Hypothalamus (tissue), 51 donors: ENCODE measurements at regions not wholly inside any gene's neighbourhood (a gene's known extent, or its start where the extent isn't known, plus 50 kb on each side); places are given as distances from the start of the nearest gene placed in this dataset.
"Not testable (repeated sequence)": the region's sequence is repeated elsewhere in the genome, so short reads cannot be mapped to it uniquely, and the experiment has no call there.

Source experiments
- DNase-seq, 51 donors: peaks; one replicate each; lab custom pipeline; 2025; lab: John Stamatoyannopoulos, UW

DNA sequence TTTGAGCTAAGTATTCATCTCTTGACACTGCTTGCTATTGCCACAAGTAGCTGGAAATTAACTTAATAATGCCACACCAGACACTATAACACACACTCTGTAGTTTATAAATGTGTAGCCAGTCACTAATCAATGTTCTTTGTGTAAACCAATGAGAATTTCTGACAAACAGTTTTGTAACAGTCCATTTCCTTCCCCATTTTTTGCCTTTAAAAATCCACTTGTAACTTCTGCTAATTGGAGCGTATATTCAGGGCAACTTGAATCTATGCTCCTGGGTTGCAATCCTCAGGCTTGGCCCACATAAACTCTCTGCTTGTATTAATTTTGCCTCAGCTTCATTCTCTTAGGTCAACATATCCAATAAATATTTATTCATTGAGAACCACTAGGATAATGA, 125.0 kb upstream of the DHRS4 start:
- no peak for DNase-seq

DNA sequence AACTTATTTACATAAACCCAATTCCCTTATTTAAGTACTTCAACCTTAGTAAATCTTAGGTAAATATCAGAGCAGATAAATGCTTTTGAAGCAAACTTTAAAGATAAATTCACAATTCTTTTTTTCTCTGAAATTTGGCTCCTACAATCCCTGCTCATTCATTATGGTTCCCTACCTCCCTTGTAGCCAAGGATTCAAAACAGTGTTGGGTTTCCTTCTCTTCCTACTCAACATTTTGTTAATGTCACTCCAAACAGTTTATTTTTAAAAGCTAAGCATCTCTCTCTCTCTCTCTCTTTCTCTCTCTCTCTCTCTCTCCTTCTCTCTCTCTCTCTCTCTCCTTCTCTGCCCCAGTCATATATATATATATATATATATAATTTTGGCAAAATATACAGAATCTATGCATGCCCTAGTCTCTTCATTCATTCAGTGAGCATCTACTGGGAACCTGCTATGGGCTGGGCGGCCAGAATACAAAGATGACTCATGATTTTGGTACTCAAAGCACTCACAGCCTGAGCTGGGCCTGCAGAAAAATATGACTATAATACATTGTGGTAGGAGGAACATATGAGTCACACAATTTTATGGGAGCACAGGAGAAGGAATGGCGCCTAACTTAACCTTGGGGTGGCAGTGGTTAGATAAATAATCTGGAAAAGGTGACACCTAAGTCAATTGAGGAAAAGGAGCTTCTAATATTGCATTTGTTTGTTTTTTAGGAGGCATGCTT, 123.7 kb upstream of the DHRS4 start:
- no peak for DNase-seq

DNA sequence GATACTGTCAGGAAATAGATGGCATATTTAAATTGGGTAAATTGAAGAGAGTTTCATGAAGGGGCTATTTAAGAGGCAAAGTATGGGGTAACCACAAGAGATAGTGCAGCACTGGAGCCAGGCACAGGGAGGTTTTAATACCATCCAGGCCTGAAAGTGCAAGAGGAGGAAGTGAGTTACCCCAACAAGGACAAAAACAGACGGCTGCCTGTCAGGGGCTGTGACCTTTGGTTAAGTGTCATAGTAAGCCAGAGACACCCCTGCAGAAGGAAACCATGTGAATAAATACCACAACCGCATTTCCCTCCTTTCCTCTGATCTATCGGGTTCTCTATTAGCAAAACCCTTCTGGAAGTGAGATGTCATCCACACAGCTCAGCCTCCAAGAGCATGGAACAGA, 122.0 kb upstream of the DHRS4 start:
- DNase-seq, result peak in 2 of 51 donors; percentile 5 to 13

DNA sequence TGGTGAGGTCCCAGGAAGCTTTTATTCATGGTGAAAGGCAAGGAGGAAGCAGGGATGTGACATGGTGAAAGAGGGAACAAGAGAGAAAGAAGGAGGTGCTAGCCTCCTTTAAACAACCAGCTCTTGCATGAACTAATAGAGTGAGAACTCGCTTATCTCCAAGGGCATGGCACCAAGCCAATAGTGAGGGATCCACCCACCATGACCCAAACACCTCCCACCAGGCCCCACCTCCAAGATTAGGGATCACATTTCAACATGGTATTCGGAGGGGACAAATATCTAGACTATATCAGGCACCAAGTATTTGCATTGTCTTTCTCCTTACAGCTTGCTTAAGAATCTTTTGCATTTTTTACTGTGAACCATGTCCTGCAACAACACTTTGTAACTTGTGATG, 91.9 kb upstream of the DHRS4 start:
- DNase-seq, result no peak

DNA sequence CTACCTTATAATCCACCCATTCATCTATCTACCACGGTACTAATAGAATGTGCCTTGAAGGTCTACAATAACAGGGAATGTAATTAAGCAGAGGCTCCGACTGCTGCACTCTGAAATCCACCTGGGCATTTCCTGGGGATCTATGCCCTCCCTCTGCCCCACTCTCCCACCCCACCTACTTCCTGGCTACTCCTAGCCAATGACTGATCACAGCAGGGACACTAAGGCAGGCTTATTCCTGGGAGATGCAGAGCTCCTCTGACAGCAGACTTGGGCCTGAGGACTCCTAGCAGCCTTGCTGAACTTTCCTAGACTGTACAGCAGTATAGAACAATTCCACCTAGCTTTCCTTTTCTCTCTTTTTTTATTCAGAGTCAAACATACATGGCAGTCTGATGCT, 91.1 kb upstream of the DHRS4 start:
- DNase-seq, result no peak

DNA sequence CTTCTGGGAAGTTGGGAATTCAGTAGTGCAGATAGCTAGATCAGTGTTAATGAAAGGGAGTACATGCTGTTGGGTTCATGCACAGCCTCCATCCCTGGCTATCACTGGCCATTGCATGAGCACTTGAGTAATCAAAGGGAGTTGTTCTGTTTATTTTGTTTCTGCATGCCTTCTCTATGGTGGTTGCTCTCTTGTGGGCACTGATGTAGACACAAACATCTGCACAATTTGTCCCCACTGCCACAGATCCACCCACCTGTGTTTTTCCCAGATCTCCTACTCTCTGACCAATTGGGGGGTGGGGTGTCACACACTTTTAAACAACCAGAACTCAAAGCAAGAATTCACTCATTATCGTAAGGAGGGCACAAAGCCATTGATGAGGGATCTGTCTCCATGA, 89.7 kb upstream of the DHRS4 start:
- no peak for DNase-seq

DNA sequence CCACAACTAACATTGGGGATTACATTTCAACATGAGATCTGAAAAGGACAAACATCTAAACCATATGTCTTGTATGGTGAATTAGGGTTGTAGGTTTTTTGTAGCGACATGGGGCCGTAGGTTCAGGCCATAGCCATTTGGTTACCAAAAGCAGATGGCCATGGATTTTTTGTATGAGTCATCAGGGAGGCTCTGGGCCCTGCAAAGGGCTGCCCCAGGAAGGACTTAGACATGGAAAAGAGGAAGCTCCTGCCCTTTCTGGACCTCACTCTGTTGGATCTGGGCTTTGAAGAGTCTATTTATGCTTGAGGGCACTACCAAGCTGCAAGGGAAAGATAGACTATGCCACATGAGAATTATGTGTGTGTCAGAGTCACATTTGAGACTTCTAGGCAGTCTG, 89.3 kb upstream of the DHRS4 start:
- DNase-seq, result no peak

DNA sequence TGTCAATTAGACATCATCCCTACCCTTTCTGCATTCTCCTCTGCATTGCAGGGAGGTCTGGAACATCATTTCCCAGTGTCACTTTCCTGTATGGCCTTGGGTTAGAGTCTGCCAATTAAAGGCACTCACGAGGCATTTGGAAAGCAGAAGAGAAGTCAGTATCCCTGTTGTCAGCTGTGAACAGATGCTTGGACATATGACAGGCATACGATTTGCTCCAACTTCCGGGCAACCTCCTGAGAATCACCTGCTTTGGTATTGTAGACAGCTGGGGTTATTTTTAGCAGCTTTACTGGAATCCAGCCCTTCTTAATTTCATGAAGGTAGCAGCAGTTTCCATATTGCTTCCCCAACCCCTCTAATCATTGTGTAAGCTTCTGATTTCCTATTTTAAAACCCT, 88.7 kb upstream of the DHRS4 start:
- DNase-seq, result no peak

DNA sequence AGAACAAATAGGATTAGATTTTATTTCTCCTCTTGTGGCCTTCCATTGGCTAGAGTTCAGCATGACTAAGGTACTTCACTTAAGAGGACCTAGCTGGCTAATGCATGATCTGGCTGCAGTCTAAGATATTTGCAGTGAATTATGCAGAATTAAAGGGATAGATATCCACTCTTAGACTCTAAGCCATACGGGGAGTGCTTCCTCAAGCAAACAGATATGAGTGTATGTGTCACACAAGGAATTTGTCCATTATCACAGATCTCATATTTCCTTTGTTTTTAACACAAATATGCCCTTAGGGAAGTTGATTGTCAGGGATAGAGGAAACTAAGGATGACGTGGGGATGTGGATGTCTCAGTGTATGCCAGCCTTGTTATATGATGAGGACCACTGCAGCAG, 88.1 kb upstream of the DHRS4 start:
- no peak for DNase-seq

DNA sequence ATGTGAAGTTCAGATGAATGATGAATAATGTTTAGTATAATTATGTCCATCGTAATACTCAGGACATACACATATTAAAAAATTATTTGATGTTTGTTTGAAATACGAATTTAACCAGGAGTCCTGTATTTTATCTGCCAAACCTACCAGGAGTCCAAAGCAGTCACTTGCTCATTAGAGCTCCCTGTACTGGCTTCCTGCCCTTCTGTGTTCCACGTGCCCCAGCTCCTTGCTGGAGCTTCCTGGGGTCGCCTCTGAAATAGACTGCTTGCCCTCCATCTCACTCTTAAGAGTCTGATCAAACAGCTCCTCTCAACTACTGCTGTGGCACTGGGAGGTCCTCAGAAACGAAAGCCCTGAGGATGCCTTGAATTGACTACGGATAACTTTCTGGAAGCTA, 87.3 kb upstream of the DHRS4 start:
- no peak for DNase-seq

DNA sequence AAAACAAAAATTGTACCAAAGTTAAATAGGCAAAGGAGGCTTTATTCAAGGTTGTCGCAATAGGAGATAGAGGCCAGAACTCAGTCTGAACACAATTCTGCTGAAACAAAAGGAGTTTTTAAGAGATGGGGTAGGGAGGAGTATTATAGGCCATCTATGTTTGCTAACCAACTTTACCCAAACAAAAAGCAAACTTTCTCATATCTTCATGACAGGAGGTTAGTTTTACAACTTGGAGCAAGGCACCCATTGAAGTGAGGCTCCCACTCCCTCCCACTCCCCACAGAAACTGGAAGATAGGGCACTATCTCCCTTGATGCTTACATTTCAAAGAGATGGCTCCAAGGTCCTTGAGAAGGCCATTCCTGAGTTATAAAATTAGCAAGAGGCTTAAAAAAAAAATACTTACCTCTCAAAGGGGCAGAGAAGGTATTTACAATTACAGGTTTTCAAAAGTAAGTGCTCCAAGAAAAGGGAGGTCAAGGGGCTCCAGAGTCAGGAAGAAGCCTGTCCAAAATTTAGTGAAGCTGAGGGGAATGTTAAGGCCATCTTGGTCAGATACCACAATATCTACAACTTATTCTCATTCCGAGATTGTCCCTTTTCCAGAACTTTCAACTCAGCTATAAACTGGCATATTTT, 84.4 kb upstream of the DHRS4 start:
- DNase-seq, result no peak

DNA sequence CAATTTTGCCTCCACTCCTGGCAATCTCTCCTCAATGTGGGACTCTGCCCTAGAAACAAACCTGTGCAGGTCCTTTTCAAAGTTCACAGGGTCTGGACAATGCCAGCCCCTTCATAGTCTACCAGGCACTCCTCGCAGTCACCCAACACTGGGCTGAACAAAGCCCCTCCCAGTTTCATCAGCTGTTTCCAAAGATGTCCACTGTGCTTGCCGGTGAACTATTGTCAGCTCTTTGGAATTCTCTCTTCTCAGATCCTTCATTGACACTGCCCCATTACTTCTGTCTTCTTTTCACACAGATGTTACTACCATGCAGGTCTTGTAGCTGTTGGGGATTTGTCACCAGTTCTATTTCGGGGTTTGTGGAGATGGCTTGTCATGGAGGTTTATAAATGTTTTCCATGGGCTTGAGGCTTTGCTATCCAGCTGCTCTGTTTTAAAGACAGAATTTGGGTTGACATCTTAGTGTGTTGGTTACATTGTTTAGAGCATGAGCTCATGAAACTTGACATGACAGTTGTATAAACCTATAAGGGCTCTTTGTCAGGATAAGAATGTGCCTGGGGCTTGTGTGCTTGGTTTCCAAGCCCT, 77.3 kb upstream of the DHRS4 start:
- no peak for DNase-seq

DNA sequence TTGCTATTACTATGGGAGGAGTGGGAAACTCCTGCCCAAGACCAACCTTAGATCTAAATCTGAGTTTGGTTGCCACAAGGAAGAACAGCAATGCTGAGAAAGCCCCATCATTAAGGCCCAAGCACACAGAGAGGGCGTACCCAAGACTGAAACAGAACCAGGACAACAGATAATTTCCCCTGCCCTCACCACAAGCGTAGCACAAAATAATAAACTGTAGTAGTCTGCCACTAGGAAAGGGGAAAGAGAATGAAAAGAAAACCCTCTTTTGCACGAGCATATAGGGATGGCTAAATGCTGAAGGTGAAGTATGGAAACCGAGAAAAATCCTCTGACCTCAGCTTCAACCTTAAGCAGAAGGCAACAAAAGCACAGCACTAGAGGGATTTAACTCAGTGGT, 76.5 kb upstream of the DHRS4 start:
- no peak for DNase-seq

DNA sequence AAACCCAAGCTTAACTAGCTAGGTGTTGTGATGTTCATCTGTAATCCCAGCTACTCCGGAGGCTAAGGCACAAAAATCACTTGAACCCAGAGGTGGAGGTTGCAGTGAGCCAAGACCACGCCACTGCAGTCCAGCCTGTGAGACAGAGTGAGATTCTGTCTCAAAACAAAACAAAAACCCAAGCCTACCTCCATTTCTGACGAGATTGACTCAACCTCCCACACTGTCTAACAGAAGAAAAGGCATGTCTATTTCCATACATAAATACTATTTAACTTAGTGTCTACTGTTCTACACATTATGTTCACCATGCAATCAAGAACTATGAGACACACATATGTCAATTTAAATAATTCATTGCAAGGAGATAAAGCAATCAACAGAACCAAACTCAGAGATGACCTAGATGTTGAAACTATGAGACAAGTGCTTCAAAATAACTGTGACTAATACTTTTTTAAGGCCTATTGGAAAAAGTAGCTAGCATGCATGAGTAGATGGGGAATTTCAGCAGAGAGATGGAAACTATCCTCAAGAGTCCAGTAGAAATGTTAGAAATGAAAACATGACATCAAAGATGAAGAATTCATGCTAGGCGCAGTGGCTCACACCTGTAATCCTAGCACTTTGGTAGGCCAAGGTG, 75.9 kb upstream of the DHRS4 start:
- DNase-seq, result no peak

DNA sequence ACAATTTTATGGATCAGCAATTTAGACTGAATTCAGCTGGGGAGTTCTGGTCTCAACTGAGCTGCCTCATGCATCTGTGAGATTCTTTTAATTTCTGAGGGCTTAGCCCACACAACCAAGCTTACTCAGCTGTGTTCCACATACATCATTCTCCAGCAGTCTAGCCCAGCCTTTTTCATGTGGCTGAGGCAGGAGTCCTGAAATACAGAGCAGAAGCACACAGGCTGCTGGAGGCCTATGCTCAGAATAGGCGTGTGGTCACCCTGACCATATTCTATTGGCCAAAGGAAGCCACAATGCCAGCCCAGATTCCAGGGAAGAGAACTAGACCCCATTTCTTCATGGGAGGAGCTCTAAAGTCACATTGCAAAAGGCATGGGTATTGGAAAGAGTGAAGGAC, 72.3 kb upstream of the DHRS4 start:
- no peak for DNase-seq

DNA sequence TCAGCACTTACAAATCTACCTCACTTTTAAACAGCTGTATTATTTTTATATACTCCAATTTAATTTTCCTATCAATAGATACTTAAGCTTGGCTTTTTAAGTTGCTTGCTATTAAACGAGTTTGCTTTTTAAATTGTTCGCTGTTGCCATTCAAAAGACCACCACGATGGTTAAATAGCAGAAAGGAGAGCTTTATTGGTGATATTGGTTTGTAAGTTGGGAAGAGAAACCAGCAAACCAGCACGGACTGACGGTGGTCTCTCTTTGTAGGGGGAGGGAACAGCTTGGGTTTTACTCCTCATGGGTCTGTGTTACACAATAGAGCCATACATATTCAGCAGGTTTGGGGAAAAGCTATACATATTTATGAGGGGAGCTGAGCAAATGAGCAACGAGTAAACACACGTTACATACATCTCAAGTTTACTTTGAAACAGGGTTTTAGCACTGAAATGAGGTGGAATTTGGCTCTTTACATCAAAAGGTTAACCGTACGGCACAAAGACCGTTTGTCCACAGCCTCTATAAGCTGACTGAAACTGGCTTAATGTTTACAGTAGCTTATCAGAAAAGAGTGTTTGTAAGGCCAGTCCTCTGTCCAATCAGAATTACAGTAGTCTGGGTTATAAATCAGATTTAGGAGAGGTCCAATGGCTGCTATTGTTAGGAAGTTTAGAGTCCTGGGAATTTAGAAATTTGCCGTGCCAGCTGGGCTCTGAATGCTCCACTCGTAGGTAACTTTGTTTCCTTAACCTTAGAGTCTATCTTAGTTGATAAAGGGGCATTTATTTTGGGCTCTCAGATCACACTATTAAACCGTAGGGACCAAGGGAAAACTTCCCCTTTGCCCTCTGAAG, 69.7 kb upstream of the DHRS4 start:
- DNase-seq, result peak in 1 of 51 donors; percentile 2

DNA sequence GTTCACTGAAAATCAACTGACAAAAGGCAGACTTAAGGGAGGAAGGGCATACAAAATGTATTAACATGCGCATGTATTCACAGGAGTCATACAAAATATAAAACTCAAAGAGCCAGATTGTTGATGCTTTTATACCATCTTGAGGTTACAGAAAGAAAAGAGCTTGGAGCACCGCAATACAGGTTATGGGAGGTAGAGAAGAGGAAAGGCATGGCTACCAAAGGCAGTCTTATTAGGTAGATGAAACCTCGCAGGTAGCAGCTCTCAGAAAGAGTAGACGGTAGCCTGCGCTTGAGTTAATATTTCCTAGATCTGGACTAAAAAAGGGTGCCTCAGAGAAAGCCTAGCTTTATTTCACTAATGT, 69.0 kb upstream of the DHRS4 start:
- no peak for DNase-seq

DNA sequence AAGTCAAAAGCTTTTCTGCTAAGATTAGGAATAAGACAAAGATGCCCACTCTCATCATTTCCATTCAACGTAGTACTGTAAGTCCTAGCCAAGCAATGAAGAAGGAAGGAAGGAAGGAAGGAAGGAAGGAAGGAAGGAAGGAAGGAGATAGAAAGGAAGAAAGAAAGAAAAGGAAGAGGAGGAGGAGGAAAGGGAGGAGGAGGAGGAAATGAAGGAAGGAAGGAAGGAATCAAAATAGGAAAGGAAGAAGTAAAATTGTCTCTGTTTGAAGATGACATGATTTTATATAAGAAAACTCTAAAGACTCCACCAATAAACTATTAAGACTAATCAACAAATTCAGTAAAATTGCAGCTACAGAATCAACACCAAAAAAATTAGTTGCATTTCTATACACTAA, 66.0 kb upstream of the DHRS4 start:
- no peak for DNase-seq

DNA sequence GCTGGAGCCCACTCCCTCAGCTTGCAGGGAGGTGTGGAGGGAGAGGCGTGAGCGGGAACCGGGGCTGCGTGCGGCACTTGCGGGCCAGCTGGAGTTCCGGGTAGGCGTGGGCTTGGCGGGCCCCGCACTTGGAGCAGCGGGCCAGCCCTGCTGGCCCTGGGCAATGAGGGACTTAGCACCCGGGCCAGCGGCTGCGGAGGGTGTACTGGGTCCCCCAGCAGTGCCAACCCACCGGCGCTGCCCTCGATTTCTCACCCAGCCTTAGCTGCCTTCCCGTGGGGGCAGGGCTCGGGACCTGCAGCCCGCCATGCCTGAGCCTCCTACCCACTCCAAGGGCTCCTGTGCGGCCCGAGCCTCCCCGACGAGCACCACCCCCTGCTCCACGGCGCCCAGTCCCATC, 61.9 kb upstream of the DHRS4 start:
- not testable (repeated sequence) for DNase-seq

DNA sequence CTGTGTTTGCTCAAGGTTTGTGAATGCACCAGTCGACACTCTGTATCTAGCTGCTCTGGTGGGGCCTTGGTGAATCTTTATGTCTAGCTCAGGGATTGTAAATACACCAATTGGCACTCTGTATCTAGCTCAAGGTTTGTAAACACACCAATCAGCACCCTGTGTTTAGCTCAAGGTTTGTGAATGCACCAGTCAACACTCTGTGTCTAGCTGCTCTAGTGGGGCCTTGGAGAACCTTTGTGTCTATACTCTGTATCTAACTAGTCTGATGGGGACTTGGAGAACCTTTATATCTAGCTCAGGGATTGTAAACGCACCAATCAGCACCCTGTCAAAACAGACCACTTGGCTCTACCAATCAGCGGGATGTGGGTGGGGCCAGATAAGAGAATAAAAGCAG, 61.3 kb upstream of the DHRS4 start:
- not testable (repeated sequence) for DNase-seq
